ENCODE measurements at regions not wholly inside any gene's neighbourhood (a gene's known extent, or its start where the extent isn't known, plus 50 kb on each side); places are given as distances from the start of the nearest gene placed in this dataset.

GRCh38 chr18:67815280-67815679 lies 298.8 kb upstream of the DSEL start:
- Histone ChIP-seq H3K27me3 (ENCODE audit: control insufficient read depth, insufficient read depth, low read length) (no peaks in the 10 kb centered on the region), H3K27ac (ENCODE audit: low read depth, low read length) (no peak overlapping the region), H3K4me3 (ENCODE audit: low read length) (no peak overlapping the region), H3K9ac (ENCODE audit: low read length) (no peak overlapping the region), H3K36me3 (ENCODE audit: control insufficient read depth, insufficient read depth, low read length) (no peaks in the 10 kb centered on the region), H3K4me1 (ENCODE audit: control insufficient read depth, insufficient read depth, low read length) (no peaks in the 10 kb centered on the region)

- Histone ChIP-seq H3K4me3 (ENCODE audit: low read length) (no peak overlapping the region), H3K4me1 (ENCODE audit: control insufficient read depth, insufficient read depth, low read length) (no peaks in the 10 kb centered on the region), H3K9ac (ENCODE audit: low read length) (no peak overlapping the region), H3K27ac (ENCODE audit: low read depth, low read length) (no peak overlapping the region), H3K36me3 (ENCODE audit: control insufficient read depth, insufficient read depth, low read length) (no peaks in the 10 kb centered on the region), H3K27me3 (ENCODE audit: control insufficient read depth, insufficient read depth, low read length) (no peaks in the 10 kb centered on the region)
Observed at GRCh38 chr18:67813380-67814028, 297.0 kb upstream of the DSEL start.

GRCh38 chr18:67805261-67805660 lies 288.7 kb upstream of the DSEL start:
- Histone ChIP-seq H3K36me3 (ENCODE audit: control insufficient read depth, insufficient read depth, low read length) (no peaks in the 10 kb centered on the region), H3K4me3 (ENCODE audit: low read length) (no peak overlapping the region), H3K27ac (ENCODE audit: low read depth, low read length) (no peak overlapping the region), H3K4me1 (ENCODE audit: control insufficient read depth, insufficient read depth, low read length) (no peaks in the 10 kb centered on the region), H3K27me3 (ENCODE audit: control insufficient read depth, insufficient read depth, low read length) (no peaks in the 10 kb centered on the region), H3K9ac (ENCODE audit: low read length) (no peak overlapping the region)

DNA sequence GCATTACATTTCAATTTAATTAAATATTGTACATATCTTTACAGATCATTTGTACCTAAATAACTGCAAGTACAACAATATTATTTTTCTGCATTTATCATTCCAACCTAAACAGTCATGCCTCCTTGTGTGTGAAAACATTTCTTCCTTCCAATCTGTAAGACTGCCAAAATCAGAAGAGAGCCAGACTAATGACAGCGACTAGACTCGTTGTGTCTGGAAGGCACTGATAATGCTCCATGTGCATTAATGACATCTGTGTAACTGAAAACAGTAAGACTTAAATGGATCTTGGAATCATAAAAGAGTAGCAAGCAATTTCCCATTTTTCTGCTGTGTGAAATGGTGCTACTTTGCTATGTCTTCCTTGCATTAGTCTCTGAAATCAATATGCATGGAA lies 278.0 kb upstream of the DSEL start:
- no peak overlapping the region for H3K4me3 ChIP-seq (ENCODE audit: low read length)
- H3K9ac ChIP-seq (ENCODE audit: low read length) = no peak overlapping the region
- H3K4me1 ChIP-seq (ENCODE audit: control insufficient read depth, insufficient read depth, low read length) = no peaks in the 10 kb centered on the region
- H3K36me3 ChIP-seq (ENCODE audit: control insufficient read depth, insufficient read depth, low read length) = no peaks in the 10 kb centered on the region
- H3K27ac ChIP-seq (ENCODE audit: low read depth, low read length) = no peak overlapping the region
- no peaks in the 10 kb centered on the region for H3K27me3 ChIP-seq (ENCODE audit: control insufficient read depth, insufficient read depth, low read length)

DNA sequence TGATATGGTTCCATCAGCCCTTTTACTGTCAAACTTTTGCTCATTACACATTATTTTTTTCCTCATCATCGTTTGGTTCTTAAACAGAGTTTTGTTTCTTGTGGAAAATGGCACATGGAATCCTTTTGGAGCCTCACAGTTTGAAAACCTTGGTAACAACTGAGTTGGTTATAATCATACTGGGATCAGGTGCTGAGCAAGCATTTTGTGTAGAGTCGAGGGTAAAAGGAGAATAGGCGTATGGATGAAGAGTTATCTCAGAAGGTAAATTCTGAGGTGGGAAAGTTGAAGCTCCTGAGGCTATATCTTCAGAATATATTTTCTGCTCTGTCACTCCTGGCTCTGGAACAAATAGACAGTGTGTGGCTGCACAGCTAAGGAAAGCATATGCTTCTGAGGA lies 274.0 kb upstream of the DSEL start:
- H3K4me1 ChIP-seq (ENCODE audit: control insufficient read depth, insufficient read depth, low read length) = no peaks in the 10 kb centered on the region
- no peaks in the 10 kb centered on the region for H3K27me3 ChIP-seq (ENCODE audit: control insufficient read depth, insufficient read depth, low read length)
- no peak overlapping the region for H3K9ac ChIP-seq (ENCODE audit: low read length)
- H3K27ac ChIP-seq (ENCODE audit: low read depth, low read length) = no peak overlapping the region
- no peak overlapping the region for H3K4me3 ChIP-seq (ENCODE audit: low read length)
- H3K36me3 ChIP-seq (ENCODE audit: control insufficient read depth, insufficient read depth, low read length) = no peaks in the 10 kb centered on the region

DNA sequence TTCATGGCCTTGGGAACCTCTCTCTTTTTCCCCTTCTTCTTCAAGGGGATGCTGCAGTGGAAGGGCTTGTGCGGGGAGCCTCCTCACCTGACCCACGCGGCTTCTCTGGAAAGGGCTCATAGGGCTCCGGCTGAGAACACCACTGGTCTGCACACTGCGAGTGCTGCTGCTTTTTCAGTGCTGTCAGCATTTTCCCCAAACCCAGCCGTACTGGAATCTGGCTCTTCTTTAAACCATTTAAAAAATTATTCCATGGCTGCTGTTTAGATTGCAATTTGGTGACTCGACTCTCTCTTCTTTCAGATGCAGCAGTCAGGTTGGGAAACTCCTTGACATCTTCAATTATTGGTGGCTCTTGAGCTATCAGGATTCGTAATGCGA lies 272.6 kb upstream of the DSEL start:
- no peak overlapping the region for H3K4me3 ChIP-seq (ENCODE audit: low read length)
- no peak overlapping the region for H3K27ac ChIP-seq (ENCODE audit: low read depth, low read length)
- H3K4me1 ChIP-seq (ENCODE audit: control insufficient read depth, insufficient read depth, low read length) = no peaks in the 10 kb centered on the region
- H3K9ac ChIP-seq (ENCODE audit: low read length) = no peak overlapping the region
- H3K27me3 ChIP-seq (ENCODE audit: control insufficient read depth, insufficient read depth, low read length) = no peaks in the 10 kb centered on the region
- H3K36me3 ChIP-seq (ENCODE audit: control insufficient read depth, insufficient read depth, low read length) = no peaks in the 10 kb centered on the region

GRCh38 chr18:67788310-67789164 lies 272.0 kb upstream of the DSEL start:
- Histone ChIP-seq H3K27ac (ENCODE audit: low read depth, low read length) (no peak overlapping the region), H3K36me3 (ENCODE audit: control insufficient read depth, insufficient read depth, low read length) (no peaks in the 10 kb centered on the region), H3K4me3 (ENCODE audit: low read length) (no peak overlapping the region), H3K9ac (ENCODE audit: low read length) (no peak overlapping the region), H3K27me3 (ENCODE audit: control insufficient read depth, insufficient read depth, low read length) (no peaks in the 10 kb centered on the region), H3K4me1 (ENCODE audit: control insufficient read depth, insufficient read depth, low read length) (no peaks in the 10 kb centered on the region)

DNA sequence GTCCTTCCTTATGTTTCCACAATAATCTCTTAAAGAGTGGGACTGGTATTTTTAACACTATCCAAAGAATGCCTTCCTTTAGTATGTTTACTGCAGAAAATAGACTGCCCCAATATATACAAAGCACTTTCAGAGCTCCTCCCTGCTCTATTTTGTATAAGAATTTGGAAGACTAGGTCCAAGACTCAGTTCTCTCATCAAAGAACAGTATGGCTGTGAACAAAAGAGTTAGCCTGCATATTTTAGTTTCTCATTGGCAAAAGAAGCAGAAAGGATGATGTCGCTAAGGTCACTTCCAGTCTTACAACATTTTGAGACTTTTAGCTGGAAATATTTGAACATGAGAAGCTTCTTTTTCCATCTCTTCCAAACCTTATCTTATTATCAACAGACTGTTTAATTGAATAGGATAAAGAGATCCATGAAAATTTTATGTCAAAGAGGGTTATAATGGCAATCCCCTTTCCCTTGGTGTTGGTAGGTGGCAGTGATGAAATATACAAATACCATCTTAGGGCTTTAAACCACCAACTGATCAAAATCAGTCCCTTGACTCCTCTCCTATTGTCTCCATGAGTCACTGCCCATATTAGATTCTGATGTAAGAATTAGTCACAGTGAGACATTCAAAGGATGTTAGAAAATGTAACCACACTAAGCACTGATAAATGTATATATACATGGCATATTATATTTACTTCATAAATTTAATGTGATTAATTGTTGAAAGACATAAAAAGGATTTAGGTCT lies 266.9 kb upstream of the DSEL start:
- Histone ChIP-seq H3K27ac (ENCODE audit: low read depth, low read length) (no peak overlapping the region), H3K4me3 (ENCODE audit: low read length) (no peak overlapping the region), H3K4me1 (ENCODE audit: control insufficient read depth, insufficient read depth, low read length) (no peaks in the 10 kb centered on the region), H3K36me3 (ENCODE audit: control insufficient read depth, insufficient read depth, low read length) (no peaks in the 10 kb centered on the region), H3K27me3 (ENCODE audit: control insufficient read depth, insufficient read depth, low read length) (no peaks in the 10 kb centered on the region), H3K9ac (ENCODE audit: low read length) (no peak overlapping the region)

GRCh38 chr18:67778016-67778415 lies 261.5 kb upstream of the DSEL start:
- no peaks in the 10 kb centered on the region for H3K4me1 ChIP-seq (ENCODE audit: control insufficient read depth, insufficient read depth, low read length)
- H3K36me3 ChIP-seq (ENCODE audit: control insufficient read depth, insufficient read depth, low read length) = no peaks in the 10 kb centered on the region
- no peak overlapping the region for H3K9ac ChIP-seq (ENCODE audit: low read length)
- no peaks in the 10 kb centered on the region for H3K27me3 ChIP-seq (ENCODE audit: control insufficient read depth, insufficient read depth, low read length)
- H3K4me3 ChIP-seq (ENCODE audit: low read length) = no peak overlapping the region
- no peak overlapping the region for H3K27ac ChIP-seq (ENCODE audit: low read depth, low read length)

DNA sequence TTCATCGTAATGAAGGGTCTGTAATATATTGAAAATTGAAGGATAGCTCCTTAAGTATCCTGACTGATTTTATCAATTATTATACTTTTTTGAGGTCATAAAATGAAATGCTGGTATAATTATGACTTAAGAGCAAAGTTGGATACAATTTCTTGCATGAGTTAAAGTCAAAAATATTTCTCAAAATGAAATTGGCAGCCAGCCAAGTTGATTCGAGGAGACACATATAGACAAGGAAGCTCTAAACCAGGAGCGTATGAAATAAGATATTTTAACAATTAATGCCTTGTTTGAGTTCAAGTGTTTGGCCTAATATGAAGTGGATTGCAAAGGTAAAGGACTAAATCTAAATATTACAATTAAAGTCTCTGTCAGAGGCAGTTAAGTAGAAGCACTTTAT lies 260.4 kb upstream of the DSEL start:
- Histone ChIP-seq H3K9ac (ENCODE audit: low read length) (no peak overlapping the region), H3K4me1 (ENCODE audit: control insufficient read depth, insufficient read depth, low read length) (no peaks in the 10 kb centered on the region), H3K4me3 (ENCODE audit: low read length) (no peak overlapping the region)

DNA sequence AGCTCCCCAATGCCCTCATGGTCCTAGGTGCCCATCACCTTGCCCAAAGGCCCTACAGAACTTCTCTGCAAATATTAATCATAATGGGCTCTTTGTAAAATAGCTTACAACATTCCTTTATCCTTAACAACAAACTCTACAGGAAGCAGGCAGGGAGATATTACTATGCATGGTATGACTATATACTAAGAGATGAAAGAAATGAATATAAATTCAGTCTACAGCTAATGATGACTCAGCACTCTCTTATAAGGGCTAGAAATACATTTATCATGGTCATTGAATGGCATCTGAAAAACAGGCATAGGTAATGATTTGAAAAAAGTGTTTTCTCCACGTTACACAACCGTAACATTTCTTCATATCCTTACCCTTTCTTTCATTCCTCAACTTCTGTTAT lies 254.8 kb upstream of the DSEL start:
- H3K4me1 ChIP-seq (ENCODE audit: control insufficient read depth, insufficient read depth, low read length) = no peaks in the 10 kb centered on the region
- no peak overlapping the region for H3K9ac ChIP-seq (ENCODE audit: low read length)
- no peaks in the 10 kb centered on the region for H3K27me3 ChIP-seq (ENCODE audit: control insufficient read depth, insufficient read depth, low read length)
- H3K27ac ChIP-seq (ENCODE audit: low read depth, low read length) = no peak overlapping the region
- H3K36me3 ChIP-seq (ENCODE audit: control insufficient read depth, insufficient read depth, low read length) = no peaks in the 10 kb centered on the region
- H3K4me3 ChIP-seq (ENCODE audit: low read length) = no peak overlapping the region

More for the DNA sequence above, 260.4 kb upstream of the DSEL start:
- Histone ChIP-seq H3K27ac (ENCODE audit: low read depth, low read length) (no peak overlapping the region), H3K27me3 (ENCODE audit: control insufficient read depth, insufficient read depth, low read length) (no peaks in the 10 kb centered on the region), H3K36me3 (ENCODE audit: control insufficient read depth, insufficient read depth, low read length) (no peaks in the 10 kb centered on the region)

- H3K27me3 ChIP-seq (ENCODE audit: control insufficient read depth, insufficient read depth, low read length) = no peaks in the 10 kb centered on the region
- no peaks in the 10 kb centered on the region for H3K4me1 ChIP-seq (ENCODE audit: control insufficient read depth, insufficient read depth, low read length)
- H3K27ac ChIP-seq (ENCODE audit: low read depth, low read length) = no peak overlapping the region
- H3K4me3 ChIP-seq (ENCODE audit: low read length) = no peak overlapping the region
- H3K36me3 ChIP-seq (ENCODE audit: control insufficient read depth, insufficient read depth, low read length) = no peaks in the 10 kb centered on the region
- no peak overlapping the region for H3K9ac ChIP-seq (ENCODE audit: low read length)
Observed at GRCh38 chr18:67770520-67770919, 254.0 kb upstream of the DSEL start.
